ENCODE measurements at regions not wholly inside any gene's neighbourhood (a gene's known extent, or its start where the extent isn't known, plus 50 kb on each side); places are given as distances from the start of the nearest gene placed in this dataset.
A peak's percentile ranks its signal among the peaks of the same experiment; 100 is the strongest.

DNA sequence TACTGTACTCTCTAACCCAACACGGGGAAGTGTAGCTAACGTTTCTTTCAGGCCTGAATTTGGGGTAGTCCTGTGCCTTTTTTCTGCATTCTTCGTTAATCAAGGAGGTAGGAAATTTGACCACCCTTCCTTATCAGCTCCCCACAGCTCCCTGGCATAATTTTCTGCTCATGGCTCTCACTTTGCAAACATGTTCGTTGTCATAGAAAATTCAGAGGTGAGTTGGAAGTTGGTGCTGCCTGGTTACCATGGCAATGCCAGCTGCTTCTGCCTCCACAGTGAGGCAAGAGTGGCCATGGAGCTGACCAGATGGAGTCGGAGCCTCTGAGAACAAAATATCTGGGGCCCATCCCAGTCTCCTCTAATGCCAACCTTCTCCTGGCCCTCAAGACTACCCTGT is 116.6 kb upstream of the BOD1 start (continued):
- TF ChIP-seq ZNF17 (CRISPR knock-in tag; IDR thresholded peaks at IDR 0.05), result no peak
- TF ChIP-seq, protein P1, sequence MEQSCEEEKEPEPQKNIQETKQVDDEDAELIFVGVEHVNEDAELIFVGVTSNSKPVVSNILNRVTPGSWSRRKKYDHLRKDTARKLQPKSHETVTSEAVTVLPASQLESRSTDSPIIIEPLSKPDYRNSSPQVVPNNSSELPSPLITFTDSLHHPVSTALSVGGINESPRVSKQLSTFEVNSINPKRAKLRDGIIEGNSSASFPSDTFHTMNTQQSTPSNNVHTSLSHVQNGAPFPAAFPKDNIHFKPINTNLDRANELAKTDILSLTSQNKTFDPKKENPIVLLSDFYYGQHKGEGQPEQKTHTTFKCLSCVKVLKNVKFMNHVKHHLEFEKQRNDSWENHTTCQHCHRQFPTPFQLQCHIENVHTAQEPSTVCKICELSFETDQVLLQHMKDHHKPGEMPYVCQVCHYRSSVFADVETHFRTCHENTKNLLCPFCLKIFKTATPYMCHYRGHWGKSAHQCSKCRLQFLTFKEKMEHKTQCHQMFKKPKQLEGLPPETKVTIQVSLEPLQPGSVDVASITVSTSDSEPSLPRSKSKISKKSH (CRISPR knock-in tag; IDR thresholded peaks at IDR 0.05; ENCODE audit: borderline replicate concordance), result no peak
- no peak for TF ChIP-seq KDM5B (CRISPR knock-in tag; IDR thresholded peaks at IDR 0.05; ENCODE audit: borderline replicate concordance)

DNA sequence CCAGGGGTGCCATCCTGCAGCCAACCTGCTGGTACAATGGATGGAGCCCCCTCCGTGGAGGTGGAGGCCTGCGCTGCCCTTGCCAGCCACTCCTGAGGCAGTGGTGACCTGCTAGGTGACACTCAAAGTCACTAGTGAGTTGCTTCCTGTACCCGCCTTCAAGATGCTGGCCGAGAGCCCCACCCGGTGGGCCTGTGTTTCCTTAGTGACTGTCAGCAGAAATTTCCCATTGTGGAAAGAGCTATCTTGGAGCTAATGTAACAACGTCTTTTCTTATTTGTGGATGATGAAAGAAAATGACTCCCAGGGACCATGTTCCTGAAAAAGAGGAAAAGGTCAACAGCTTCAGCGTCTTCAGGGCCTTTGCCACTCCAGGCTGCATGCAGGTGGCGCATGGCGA is 117.0 kb upstream of the BOD1 start:
- H2AFZ ChIP-seq (ENCODE audit: low read length), result no peak overlapping the region
- CTCF ChIA-PET (ENCODE audit: low intra/inter-chr PET ratio, low total read pairs), result interaction anchor here (1.0 kb wide), 1 partner anchor 115 kb away, joined by 4 read pairs; no protein-coding TSS in a partner anchor
- no peak overlapping the region for H3K4me2 ChIP-seq (ENCODE audit: low read depth, low read length)
- no peak overlapping the region for H3K4me3 ChIP-seq (replicated peaks in 1 of 3; ENCODE audit: insufficient read depth in 1 of 3, low read depth in 2 of 3, low read length in 3 of 3)
- in situ Hi-C loops (cut with HindIII; ENCODE audit: extremely low pct_ligation_motif_present, low pct_unique_long_range_greater_than_20kb), result no loop called here
- ATAC-seq (no peak), DNase-seq (ENCODE audit: low spot score) (no peak), FAIRE-seq (no peak)
- H3K27me3 ChIP-seq (ENCODE audit: control insufficient read depth in 1 of 2, insufficient read depth in 2 of 2, low read length in 2 of 2), result no peaks in the 10 kb centered on the region
- H3K9ac ChIP-seq (ENCODE audit: insufficient read depth, low read depth, low read length), result no peak overlapping the region
- no peaks in the 10 kb centered on the region for H4K20me1 ChIP-seq (ENCODE audit: insufficient read depth, low read length)
- POLR2A ChIA-PET, result no interaction called here
- no peaks in the 10 kb centered on the region for H3K36me3 ChIP-seq (replicated peaks in 1 of 2; ENCODE audit: control insufficient read depth in 1 of 2, insufficient read depth in 2 of 2, low read length in 2 of 2)
- intact Hi-C loops (cut with micrococcal nuclease; ENCODE audit: unreplicated experiment), result no loop called here
- no peaks in the 10 kb centered on the region for H3K9me3 ChIP-seq (ENCODE audit: low read length)
- no peaks in the 10 kb centered on the region for H3K79me2 ChIP-seq (ENCODE audit: insufficient read depth, low read length)
- WGBS (ENCODE audit: low lambda C conversion rate), result 80% methylated on average over 7 of the region's 9 CpGs
- H3K27ac ChIP-seq (ENCODE audit: extremely low read length, insufficient read depth, low read length), result no peak overlapping the region
- BruUV-seq (replicated peaks), result no TSS peak
- H3K4me1 ChIP-seq (ENCODE audit: insufficient read depth, low read length), result peaks cover 40% of the 10 kb centered on the region
- TF ChIP-seq, protein P2, sequence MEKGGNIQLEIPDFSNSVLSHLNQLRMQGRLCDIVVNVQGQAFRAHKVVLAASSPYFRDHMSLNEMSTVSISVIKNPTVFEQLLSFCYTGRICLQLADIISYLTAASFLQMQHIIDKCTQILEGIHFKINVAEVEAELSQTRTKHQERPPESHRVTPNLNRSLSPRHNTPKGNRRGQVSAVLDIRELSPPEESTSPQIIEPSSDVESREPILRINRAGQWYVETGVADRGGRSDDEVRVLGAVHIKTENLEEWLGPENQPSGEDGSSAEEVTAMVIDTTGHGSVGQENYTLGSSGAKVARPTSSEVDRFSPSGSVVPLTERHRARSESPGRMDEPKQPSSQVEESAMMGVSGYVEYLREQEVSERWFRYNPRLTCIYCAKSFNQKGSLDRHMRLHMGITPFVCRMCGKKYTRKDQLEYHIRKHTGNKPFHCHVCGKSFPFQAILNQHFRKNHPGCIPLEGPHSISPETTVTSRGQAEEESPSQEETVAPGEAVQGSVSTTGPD (CRISPR knock-in tag; IDR thresholded peaks at IDR 0.05), result no peak
- TF ChIP-seq NR3C1 (CRISPR knock-in tag; IDR thresholded peaks at IDR 0.05), result no peak
- TF ChIP-seq, protein P3, sequence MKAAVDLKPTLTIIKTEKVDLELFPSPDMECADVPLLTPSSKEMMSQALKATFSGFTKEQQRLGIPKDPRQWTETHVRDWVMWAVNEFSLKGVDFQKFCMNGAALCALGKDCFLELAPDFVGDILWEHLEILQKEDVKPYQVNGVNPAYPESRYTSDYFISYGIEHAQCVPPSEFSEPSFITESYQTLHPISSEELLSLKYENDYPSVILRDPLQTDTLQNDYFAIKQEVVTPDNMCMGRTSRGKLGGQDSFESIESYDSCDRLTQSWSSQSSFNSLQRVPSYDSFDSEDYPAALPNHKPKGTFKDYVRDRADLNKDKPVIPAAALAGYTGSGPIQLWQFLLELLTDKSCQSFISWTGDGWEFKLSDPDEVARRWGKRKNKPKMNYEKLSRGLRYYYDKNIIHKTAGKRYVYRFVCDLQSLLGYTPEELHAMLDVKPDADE (CRISPR knock-in tag; IDR thresholded peaks at IDR 0.05), result no peak
- TF ChIP-seq, protein P4, sequence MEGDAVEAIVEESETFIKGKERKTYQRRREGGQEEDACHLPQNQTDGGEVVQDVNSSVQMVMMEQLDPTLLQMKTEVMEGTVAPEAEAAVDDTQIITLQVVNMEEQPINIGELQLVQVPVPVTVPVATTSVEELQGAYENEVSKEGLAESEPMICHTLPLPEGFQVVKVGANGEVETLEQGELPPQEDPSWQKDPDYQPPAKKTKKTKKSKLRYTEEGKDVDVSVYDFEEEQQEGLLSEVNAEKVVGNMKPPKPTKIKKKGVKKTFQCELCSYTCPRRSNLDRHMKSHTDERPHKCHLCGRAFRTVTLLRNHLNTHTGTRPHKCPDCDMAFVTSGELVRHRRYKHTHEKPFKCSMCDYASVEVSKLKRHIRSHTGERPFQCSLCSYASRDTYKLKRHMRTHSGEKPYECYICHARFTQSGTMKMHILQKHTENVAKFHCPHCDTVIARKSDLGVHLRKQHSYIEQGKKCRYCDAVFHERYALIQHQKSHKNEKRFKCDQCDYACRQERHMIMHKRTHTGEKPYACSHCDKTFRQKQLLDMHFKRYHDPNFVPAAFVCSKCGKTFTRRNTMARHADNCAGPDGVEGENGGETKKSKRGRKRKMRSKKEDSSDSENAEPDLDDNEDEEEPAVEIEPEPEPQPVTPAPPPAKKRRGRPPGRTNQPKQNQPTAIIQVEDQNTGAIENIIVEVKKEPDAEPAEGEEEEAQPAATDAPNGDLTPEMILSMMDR (CRISPR knock-in tag; IDR thresholded peaks at IDR 0.05), result peak; percentile 35
- TF ChIP-seq, protein P5, sequence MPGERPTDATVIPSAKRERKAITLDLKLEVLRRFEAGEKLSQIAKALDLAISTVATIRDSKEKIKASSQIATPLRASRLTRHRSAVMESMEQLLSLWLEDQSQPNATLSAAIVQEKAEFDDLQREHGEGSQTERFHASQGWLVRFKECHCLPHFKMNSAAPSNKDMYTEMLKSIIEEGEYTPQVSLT (CRISPR knock-in tag; IDR thresholded peaks at IDR 0.05; ENCODE audit: borderline replicate concordance, low read depth), result no peak
- no peak for TF ChIP-seq KLF11 (CRISPR knock-in tag; IDR thresholded peaks at IDR 0.05)
- no peak for TF ChIP-seq ZNF230 (CRISPR knock-in tag; IDR thresholded peaks at IDR 0.05)
- TF ChIP-seq, protein P6, sequence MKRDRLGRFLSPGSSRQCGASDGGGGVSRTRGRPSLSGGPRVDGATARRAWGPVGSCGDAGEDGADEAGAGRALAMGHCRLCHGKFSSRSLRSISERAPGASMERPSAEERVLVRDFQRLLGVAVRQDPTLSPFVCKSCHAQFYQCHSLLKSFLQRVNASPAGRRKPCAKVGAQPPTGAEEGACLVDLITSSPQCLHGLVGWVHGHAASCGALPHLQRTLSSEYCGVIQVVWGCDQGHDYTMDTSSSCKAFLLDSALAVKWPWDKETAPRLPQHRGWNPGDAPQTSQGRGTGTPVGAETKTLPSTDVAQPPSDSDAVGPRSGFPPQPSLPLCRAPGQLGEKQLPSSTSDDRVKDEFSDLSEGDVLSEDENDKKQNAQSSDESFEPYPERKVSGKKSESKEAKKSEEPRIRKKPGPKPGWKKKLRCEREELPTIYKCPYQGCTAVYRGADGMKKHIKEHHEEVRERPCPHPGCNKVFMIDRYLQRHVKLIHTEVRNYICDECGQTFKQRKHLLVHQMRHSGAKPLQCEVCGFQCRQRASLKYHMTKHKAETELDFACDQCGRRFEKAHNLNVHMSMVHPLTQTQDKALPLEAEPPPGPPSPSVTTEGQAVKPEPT (CRISPR knock-in tag; IDR thresholded peaks at IDR 0.05; ENCODE audit: low read depth), result no peak
- no peak for TF ChIP-seq AHR (CRISPR knock-in tag; IDR thresholded peaks at IDR 0.05)
- TF ChIP-seq, protein P7, sequence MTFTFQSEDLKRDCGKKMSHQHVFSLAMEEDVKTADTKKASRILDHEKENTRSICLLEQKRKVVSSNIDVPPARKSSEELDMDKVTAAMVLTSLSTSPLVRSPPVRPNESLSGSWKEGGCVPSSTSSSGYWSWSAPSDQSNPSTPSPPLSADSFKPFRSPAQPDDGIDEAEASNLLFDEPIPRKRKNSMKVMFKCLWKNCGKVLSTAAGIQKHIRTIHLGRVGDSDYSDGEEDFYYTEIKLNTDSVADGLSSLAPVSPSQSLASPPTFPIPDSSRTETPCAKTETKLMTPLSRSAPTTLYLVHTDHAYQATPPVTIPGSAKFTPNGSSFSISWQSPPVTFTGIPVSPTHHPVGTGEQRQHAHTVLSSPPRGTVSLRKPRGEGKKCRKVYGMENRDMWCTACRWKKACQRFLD (CRISPR knock-in tag; IDR thresholded peaks at IDR 0.05; ENCODE audit: borderline replicate concordance), result no peak
- no peak for TF ChIP-seq PHF8 (CRISPR knock-in tag; IDR thresholded peaks at IDR 0.05)

All from HepG2 (cell line).